ENCODE measurements at regions not wholly inside any gene's neighbourhood (a gene's known extent, or its start where the extent isn't known, plus 50 kb on each side); places are given as distances from the start of the nearest gene placed in this dataset.

DNA sequence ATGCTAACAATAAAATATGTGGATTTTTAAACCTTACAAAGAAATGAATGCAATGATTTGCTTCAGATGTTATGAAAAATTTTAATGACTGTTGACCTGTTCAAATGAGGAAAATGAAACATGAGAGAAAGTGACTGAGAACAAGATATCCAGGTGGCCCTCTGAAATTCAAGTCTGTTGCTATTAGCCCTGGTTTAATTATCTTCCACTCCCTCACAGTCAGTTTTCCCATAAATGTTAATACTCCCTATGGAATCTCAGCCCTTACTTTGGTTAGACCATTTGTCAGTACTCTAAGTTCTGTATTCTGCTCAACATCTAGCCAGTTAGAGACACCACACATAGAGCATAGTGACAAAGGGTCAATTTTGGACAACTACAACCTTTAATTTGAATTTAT is 327.8 kb downstream of the PDGFC start:
- DNase-seq: no peak

DNA sequence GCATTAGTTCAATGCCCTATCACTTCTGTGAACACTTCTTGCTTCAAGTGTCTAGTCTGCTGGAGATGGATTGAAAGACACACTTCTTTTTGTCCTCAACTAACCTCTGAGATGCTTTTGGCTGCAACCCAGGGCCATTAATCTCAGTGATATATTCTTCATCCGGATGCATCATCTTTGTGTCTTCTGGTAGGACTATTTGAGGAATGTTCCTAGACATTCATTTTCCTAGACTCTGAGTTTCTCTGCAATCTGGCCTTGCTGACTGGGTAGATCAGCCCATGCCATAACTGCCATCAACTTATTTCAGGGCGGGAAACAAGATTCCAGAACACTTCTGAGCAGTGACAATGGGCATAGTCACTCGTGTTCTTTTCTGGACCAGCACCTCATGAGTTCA is 329.4 kb downstream of the PDGFC start:
- no peak for DNase-seq

DNA sequence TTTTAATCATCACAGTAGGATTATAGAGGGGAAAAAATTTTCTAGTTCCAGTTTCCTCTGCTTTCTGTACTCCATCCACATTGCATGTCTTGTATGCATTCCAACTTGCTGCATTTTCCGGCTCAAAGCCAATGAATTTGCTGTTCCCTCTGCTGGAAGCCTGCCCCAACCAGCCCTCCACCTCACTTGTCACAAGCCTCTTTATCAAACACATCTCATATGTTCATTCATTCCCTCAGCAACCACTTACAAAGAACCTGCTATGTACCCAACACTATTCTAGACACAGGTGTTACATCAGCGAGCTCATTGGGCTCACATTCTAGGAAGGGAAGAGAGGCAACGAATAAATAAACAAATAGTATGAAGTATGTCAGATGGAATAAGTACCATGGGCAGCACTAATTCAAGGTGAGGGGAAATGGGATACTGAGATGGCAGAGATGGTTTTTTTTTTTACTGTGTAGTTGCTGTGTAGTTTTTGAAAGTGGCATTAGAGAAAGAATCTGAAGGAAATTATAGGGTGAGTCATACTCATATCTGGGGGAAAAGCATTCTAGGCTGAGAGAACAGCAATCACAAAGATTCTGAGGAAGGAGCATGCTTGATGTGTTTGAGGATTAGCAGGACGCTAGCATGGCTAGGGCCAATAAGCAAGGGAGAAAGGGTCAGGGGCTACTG is 332.5 kb downstream of the PDGFC start:
- DNase-seq: no peak

DNA sequence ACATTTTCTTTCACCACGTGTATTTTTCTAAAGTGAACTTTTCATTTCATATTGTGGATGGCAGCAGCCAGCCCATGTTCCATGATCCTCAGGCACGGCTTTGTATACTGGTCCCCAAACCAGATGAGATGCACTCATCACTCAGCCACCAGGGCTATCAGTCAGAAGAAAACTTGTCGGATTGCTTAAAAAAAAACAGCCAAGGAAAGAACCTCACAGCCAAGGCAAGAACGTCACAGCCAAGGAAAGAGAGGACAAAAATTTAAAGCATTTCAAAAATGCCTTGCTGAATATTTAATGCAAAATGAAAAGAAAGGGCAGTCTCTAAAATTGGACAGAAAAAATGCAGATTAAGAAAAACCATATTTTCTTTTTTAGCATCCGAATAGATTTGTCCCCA is 333.3 kb downstream of the PDGFC start:
- no peak for DNase-seq

DNA sequence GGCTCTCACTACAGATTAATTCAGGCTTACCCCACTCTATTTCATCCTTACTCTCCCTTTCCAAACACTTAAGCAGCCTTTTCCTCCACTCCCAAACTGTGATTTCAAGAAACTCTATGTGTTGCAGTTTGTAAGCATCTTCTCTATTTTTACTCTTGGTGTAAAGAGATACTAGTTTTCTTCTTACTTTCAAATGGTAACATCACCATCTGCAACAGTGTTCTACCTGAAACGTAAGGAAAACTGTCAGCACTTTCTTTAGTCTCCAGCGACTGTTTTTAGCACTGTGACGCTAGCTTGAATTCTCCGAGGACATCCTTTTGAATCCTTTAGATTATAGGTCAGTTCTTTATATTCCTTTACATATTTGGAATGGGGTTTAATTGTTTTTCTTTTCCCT is 335.2 kb downstream of the PDGFC start:
- no peak for DNase-seq

DNA sequence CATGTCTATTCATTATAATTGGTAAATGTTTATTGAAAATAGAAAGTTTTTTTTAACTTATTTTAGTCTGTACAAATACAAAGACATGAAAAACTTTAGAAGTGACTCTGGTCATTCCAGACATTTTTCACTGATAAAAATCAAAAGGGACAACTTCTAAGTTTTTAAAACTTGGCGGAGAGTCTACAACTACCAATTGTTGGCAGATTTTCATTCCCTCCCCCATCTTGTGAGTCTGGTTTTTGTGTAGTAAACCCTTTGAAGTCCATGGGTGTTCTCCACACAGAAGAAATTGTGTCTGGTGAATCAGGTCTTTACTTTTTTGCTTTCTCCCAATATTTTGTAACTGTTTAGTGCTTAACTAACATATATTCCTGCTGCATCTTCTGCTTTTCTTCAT is 336.5 kb downstream of the PDGFC start:
- no peak for DNase-seq

DNA sequence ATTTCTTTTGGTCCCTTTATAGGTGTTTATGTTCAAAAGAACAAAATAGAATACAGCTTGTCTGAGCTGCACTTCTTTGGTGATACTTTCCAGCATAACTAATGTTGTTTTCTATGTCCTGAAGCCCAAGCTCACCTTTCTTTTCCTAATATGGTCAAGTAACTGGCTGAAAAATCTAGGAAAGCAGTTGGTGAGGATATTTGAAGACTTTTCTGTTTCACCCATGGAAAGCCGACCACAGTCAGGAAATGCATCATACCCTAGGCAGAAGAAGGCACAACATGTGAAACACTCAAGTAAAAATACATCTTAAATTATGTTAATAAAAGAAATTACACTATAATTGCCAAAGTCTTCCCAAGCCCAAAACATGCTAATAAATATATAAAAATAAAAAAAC is 337.0 kb downstream of the PDGFC start:
- DNase-seq: no peak

DNA sequence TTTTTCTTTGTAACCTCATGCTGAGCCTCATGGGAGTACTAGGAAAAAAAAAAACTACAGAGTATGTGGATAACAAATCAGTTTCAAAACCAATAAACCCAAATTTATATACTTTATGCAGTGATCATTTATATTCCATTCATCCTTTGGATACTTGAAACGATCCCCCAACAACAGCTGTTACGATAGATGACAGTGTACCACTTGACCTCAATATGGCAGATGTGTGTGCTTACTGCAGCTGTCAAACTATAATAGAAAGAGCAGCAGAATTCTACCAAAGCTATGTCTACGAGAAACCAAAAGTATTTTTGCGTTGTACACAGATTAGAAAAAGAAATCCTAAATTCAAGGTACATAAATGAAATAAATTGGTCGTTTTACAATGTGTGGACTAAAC is 337.8 kb downstream of the PDGFC start:
- DNase-seq: no peak

DNA sequence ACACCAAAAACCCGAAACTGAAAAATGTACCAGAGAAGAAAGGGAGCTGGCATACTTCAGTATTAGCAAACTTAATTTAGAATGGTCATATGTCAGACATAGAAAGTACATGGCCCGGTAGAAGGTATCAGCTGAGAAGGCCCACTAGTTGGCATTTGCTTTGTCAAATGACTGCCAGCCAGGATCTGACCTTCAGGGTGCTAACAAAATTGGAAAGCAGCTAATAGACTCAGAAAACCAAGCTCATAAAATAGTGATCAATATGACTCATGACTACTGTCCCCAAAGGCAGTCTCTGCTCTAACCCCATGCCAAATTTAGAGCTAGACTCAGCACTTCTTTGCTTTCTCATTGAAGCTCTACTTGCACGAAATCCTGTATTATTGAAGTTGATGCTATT is 342.7 kb downstream of the PDGFC start:
- no peak for DNase-seq

DNA sequence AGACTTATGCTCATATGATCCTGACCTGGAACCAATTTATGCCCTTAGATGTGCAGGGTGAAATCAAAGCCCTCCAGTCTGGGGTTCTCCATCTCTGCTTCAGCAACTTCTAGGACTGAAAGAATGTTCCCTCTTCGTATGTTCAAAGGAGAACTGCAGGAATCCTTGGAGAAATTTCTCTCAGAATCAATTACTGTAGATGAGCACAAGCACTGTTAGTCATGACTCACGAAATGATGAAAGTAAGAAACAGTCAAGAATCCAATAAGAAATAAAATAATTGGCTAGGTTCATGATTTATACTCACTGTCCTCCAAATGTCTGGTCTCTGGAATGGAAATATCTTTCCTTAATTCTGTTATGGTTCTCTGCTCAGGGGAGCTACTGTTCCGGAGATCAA is 348.2 kb downstream of the PDGFC start:
- no peak for DNase-seq

DNA sequence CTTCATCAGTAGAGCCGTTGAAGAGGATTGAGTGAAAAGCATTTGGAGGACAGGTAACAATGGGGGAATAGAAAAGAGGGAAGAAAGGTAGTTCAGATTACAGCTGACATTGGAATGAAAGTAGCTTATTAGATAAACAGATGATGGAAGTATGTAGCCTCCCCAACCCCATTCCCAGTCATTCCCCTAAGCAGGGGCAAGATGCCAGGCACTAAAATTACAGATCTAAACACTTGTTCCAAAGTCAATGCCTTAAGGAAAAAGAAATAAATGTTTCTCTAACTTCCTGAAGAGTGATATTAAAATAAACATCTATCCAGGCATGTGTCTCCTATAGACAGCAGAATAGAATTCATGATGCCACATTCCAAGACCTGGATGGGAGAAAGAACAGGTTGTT is 350.8 kb downstream of the PDGFC start:
- no peak for DNase-seq

DNA sequence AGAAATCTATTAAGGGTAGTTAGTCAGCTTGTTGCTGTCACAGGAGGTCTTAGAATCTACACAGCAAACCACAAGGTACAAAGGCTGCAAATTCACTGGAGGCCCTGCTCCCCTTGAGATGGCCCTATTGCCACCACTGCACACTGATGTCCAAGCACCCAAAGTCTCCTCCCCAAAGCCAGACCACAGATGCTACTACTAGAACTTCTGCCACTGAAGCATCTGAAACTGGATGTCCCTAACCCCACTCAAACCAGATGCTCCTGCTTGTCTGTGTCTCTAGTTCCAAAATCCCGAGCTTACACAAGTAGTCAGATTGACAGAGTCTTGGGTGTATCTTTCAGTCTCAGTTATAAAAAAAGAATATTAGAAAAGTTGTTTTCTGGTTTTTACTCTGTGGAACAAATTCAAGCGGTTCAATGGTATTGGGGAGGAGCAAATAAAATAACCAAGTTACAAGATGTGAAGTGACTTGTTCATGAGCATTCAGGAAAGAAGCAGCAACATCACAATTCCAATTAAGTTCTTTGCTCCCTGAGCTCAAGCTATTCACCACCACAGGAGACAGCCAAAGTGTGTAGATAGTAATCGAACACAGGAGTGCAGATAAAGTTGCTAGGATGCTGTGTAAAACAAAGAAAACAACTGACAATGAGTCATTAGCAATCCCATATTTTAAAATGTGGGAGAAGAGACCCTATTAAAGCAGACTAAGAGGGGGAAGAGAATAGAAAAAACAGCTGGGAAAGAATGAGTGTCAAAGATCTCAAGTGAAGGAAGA is 352.3 kb downstream of the PDGFC start:
- no peak for DNase-seq

DNA sequence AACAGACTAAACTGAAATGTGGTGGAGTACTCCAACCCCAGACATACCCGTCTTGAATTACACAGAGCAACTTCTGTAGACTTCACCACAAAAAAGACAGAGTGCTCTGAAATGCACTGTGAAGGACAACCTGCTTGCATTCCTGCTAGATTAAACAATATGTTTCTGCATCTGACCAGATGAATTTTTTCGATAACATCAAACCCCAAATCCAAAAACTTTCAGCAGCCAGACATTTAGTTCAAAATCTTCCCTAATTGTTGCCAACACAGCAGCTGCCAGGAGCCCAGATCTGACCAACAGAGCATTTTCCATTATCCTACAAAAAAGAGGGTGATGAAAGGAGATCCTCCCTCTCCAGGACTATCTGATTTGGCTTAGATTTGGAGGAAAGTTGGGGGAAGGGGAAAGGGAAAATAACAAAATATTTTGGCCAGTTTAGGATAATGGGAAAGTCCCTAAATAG is 356.5 kb downstream of the PDGFC start:
- DNase-seq: no peak

DNA sequence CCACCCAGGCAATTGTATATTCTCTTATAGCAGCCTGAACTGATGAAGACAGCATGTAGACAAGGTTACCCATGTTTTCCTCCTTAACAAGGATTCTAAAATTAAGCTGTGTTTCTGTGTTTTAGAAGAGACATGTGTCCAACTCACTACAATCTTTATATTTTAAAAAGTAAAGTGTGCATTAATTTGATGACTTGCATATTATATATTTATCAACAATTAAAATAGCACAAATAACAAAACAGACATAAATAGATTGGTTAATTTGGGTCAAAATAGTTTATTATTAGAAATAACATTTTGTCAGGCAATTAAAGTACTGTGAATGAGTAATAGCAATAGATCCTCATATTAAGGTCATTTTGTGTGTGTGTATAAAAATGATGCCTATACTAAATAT is 357.1 kb downstream of the PDGFC start:
- no peak for DNase-seq

DNA sequence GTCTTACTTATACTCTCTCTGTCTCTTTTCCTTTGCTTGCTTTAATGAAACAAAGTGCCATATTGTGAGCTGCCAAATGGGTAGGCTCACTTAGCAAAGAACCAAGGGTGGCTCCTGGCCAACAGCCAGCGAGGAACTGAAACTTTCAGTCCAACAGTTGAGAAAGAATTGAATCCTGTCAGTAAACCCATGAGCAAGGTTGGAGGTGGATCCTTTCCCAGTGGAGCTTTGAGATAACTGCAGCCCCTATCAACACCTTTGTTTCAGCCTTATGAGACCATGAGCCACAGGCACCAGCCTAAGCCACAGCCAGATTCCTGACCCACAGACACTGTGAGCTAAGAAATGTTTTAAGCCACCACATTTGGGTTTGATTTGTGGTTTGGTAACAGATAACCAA is 362.2 kb downstream of the PDGFC start:
- DNase-seq: no peak

DNA sequence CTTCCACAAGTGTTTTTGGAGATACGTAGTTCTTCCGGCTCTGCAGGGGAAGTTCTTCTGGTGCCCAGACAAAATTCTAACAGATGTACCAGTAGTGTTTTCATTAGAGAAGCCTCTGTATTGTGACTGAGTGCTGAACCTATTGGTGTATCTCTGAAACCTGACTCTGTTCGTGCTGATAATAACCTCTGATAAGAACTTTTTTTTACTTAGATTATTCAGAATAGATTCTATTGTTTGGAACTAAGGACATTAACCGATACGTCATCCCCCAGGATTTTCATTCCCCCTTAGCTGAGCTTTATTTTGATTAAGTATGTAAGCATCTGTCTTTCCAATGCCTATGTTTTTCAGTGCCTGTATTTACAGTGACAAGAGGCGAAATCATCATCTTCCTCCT is 362.9 kb downstream of the PDGFC start:
- no peak for DNase-seq

DNA sequence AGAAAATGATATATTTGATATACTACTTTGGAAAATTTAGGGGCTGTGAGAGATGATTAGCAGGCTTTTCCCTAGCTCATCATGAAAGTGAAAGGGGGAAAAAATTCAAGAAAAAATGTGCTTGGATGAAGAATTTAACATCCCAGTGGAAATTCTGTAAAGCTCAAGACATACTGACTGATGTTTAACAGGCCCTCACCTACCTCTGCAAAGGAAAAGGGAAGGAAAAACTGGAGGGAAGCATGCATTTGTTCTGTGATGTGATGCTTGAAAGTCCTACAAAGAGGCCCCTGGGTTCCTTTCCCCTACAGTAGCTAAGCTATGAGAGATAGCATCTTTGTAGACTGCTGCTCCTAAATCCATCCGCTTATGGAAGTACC is 364.1 kb downstream of the PDGFC start:
- no peak for DNase-seq

DNA sequence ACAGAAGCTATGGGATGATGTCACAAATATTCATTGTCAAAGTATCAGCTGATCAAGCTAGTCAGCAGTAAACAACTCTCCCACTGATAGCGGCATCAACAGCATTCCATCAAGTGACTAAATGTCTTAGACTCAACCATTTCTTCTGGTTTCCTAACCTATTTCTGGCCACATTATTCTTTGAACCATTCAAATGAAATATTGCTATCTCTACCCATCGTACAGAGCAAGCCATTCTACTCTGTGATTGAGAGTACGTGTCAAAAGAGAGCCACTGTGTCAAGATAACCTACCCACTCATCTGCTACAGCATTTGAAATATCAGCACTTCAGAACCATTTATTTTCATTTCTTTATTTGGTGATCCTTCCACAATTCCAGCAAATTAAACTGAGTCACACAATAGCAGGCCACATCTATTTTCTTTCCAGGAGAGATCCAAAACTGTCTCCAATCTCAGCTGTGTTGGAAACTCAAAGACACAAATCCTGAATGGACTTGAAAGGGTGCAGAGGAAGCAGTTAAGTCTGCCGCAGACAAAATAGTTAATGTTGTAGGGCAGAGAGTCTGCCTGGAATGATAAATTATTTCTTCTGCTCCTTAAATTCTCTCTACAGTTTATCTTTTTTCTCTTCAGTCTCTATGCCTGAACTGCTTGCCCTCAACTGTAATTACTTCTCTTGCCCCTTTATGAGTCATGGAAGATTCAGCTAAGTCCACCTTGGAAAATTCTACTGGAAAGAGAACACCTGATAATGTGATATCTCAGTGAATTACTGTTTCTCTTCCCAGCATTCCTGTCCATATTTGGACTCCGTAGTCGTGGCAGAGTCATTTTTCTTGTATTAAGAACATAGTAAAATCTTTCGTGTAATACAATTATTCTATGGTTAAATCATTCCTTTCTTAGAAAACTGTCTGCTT is 364.8 kb downstream of the PDGFC start:
- DNase-seq: no peak

DNA sequence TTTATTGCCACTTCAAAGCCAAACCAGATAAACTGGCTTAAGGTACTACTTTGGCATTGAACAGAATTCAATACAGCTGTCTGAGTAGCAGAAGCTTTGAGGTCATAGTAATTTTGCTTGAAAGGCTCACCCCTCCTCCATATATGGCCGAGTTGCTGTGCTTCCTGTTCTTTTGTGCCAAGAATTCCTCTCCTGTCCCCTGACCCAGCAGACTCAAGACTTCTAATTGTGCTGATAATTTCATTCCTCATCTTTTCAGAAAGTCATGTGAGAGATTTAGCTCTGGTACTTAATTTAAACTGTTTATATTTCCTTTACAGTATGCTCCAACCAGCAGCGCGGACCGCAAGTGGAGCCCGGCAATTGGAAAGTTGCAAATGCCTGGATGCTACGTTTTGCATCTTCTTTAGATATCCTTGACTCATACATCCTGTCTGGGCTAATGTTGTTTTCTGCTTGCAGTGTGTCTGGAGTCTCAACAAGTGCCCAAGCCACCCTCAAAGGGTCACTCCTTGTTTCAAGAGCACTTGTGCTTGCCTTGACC is 373.4 kb downstream of the PDGFC start:
- DNase-seq: no peak

DNA sequence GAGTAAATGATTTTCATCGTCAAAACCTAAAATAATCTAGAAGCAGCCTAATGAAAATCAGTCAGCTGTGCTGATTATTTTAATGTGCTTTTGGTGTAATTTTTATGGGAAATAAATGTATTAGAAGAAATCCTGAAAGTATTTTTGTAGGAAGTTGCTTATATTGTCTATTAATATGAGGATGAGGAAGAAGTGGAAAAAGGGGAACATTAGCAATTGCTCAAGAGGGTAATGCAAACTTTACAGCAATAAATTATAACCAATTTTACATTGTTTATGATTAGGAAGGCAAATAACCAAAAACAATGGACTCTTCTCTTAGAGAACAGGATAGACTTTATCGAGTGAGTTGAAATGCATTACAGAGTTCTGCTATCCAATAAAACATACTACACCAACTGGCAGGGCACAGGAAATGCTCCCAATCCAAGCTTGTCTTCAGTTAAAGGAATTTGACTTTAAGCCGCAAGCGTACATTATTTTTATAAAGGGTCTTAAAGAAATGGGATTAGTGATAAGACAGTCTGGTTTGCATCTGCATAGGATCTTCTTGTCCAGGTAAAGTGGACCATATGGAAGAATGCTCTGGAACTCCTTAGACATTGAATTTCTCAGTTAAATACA is 374.8 kb downstream of the PDGFC start:
- DNase-seq: no peak

DNA sequence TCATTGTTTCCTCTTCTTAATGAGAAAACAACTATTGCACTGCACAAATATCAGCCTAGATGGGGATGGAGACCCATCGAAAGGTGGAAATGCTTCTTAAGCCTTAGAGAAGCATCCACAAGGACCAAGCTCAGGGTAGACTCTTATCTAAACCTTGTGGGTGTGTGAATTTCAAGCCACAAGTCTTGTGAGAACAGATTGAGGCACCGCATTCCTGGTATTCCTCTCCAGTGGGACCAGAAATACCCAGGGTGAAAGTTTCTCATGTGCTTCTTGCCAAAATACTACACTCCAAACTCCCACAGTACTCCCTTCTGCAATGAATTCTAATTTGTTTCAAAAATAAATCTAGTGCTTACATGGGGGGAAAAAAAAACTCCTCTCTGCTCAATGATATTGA is 375.6 kb downstream of the PDGFC start:
- DNase-seq: no peak

DNA sequence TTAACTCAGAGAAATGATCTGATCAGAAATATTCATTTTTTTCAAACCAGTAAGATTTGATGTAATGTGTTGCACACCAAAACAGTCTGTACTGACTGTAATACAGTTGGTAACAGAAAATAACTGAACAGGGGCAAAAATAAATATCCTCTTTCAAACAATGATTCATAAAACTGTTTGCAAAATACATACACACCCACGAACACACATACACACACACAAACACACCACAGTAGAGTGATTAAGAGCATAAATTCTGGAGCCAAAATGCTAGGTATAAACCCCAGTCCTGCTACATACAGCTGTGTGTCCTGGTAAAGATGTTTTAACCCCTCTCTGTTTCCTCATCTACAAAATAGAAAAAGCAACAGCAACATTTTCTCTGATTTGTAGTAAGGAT is 376.6 kb downstream of the PDGFC start:
- no peak for DNase-seq

DNA sequence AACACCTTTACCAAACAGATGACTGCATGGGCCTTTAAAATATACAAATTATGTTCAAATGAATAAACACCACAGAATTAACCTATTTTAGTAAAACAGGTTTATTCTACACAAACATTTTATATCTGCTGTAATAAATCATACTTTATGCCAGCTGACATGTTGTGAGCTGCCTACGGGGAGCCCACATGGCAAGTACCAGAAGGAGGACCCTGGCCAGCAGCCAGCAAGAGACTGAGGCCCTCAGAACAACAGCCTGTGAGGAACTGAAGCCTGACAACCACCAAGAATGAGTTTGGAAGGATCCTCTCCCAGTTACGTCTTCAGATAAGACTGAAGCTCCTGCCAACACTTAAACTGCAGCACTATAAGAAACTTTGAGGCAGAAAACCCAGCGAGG is 377.0 kb downstream of the PDGFC start:
- no peak for DNase-seq

All from GDM1 (cell line).